Esophagus squamous epithelium (tissue), 5 donors: ENCODE measurements at regions not wholly inside any gene's neighbourhood (a gene's known extent, or its start where the extent isn't known, plus 50 kb on each side); places are given as distances from the start of the nearest gene placed in this dataset.
"Not testable (repeated sequence)": the region's sequence is repeated elsewhere in the genome, so short reads cannot be mapped to it uniquely, and the experiment has no call there.

ENCODE experiments used
- DNase-seq: peaks from one replicate; lab custom pipeline; 2025; lab: John Stamatoyannopoulos, UW
- H3K27ac ChIP-seq, 4 donors: fragments of 200-600 bp; sonication (generic); one replicate each; pipeline ENCODE4 v1.5.1; 2016 to 2019; ENCODE audit warnings: mild to moderate bottlenecking in 1 of 4
- H3K27me3 ChIP-seq, 4 donors: fragments of 200-600 bp; sonication (generic); 1 replicate in 3 of 4; 2 replicates in 1 of 4; pipeline versions ENCODE4 v1.5.1 to v1.6.0; 2017 to 2021; ENCODE audit warnings: antibody characterized with exemption in 1 of 4
- H3K36me3 ChIP-seq, 3 donors: fragments of 200-600 bp; sonication (generic); one replicate each; pipeline ENCODE4 v1.5.1; 2016 to 2019
- H3K4me1 ChIP-seq, 3 donors: fragments of 200-600 bp; sonication (generic); one replicate each; pipeline ENCODE4 v1.5.1; 2017 to 2019
- H3K4me3 ChIP-seq, 4 donors: fragments of 200-600 bp; sonication (generic); 1 replicate in 3 of 4; 2 replicates in 1 of 4; pipeline ENCODE4 v1.5.1; 2016 to 2019; ENCODE audit warnings: mild to moderate bottlenecking in 2 of 4, moderate library complexity in 1 of 4
- H3K9me3 ChIP-seq, 3 donors: fragments of 200-600 bp; sonication (generic); one replicate each; pipeline ENCODE4 v1.5.1; 2016 to 2019
- CTCF ChIP-seq, 6 experiments: fragments of 450-650 bp in 4 of 6; fragments of 200-600 bp in 2 of 6; sonication (generic) in 2 of 6; IDR thresholded peaks; one replicate each; pipeline ENCODE4 v1.5.1; 2016 to 2019; ENCODE audit warnings: antibody characterized with exemption in 6 of 6, mild to moderate bottlenecking in 4 of 6, moderate library complexity in 4 of 6
- POLR2A ChIP-seq, 4 donors: fragments of 450-650 bp; IDR thresholded peaks; one replicate each; pipeline ENCODE4 v1.6.1; 2017; ENCODE audit warnings: antibody characterized with exemption in 4 of 4, mild to moderate bottlenecking in 4 of 4, moderate library complexity in 3 of 4
- WGBS, 2 donors: methylation state at CpG; one replicate each; pipeline ENCODE4 v1.1.5; 2018; 5-methylcytosine and 5-hydroxymethylcytosine counted together
- intact Hi-C: fragments of 100-400 bp; cut with DNase I; formaldehyde crosslinking; loops from one replicate; pipeline ENCODE4 v1.15.0; 2022
- donor health status: DM: yes; HTN: yes; CAD: no.

- no peak for TF ChIP-seq POLR2A (IDR thresholded peaks at IDR 0.05)
- TF ChIP-seq CTCF (IDR thresholded peaks at IDR 0.05), result no peak
- DNase-seq, result no peak
- intact Hi-C loops, result no loop called here
- H3K4me3 ChIP-seq, result no peak overlapping the region
- no peaks in the 10 kb centered on the region for H3K36me3 ChIP-seq
- no peaks in the 10 kb centered on the region for H3K27me3 ChIP-seq
- 42 to 44% methylated on average over 1 of the region's 1 CpG for WGBS, 2 donors
- H3K9me3 ChIP-seq, result no peaks in the 10 kb centered on the region
- no peak overlapping the region for H3K27ac ChIP-seq
- H3K4me1 ChIP-seq, result no peaks in the 10 kb centered on the region
Measured at GRCh38 chr2:228359473-228359872, 178.0 kb upstream of the SPHKAP start.

DNA sequence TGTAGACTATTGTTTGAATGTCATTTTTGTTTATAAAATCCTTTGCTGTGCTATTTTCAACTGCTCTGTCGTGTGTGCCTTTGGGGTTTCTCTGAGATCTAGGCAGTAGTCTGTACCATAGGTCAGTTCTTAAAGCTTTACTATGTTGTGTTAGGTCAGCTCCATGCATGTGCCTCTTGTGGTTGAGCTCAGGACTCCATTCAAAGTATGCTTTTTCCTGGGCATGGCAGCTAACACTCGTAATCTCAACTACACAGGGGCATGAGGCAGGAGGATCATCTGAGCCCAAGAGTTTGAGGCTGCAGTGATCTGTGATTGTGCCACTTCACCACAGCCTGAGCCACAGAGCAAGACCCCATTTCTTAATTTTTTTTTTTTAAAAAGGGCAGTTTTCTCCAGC, 174.4 kb upstream of the SPHKAP start:
- no peak overlapping the region for H3K27ac ChIP-seq
- H3K4me3 ChIP-seq, result no peak overlapping the region
- 27 to 33% methylated on average over 2 of the region's 2 CpGs for WGBS, 2 donors
- intact Hi-C loops, result no loop called here
- no peaks in the 10 kb centered on the region for H3K27me3 ChIP-seq
- peaks cover 0 to 7% (median 0%) of the 10 kb centered on the region in 3 donors for H3K9me3 ChIP-seq
- no peaks in the 10 kb centered on the region for H3K36me3 ChIP-seq
- TF ChIP-seq POLR2A (IDR thresholded peaks at IDR 0.05), result no peak
- TF ChIP-seq CTCF (IDR thresholded peaks at IDR 0.05), result no peak
- H3K4me1 ChIP-seq, result no peaks in the 10 kb centered on the region
- DNase-seq, result no peak

GRCh38 chr2:228352980-228353379, 171.5 kb upstream of the SPHKAP start:
- DNase-seq, H3K4me1 ChIP-seq, H3K4me3 ChIP-seq, H3K27me3 ChIP-seq, H3K9me3 ChIP-seq, intact Hi-C loops, H3K27ac ChIP-seq, H3K36me3 ChIP-seq: not testable (repeated sequence)
- WGBS, 2 donors, result 87 to 90% methylated on average over 9 to 12 of the region's 12 CpGs

- Histone ChIP-seq H3K27ac (no peak overlapping the region), H3K4me3 (no peak overlapping the region), H3K27me3 (no peaks in the 10 kb centered on the region), H3K4me1 (no peaks in the 10 kb centered on the region), H3K9me3 (peaks cover 0 to 7% (median 0%) of the 10 kb centered on the region in 3 donors), H3K36me3 (no peaks in the 10 kb centered on the region)
- intact Hi-C loops, result no loop called here
- TF ChIP-seq POLR2A (IDR thresholded peaks at IDR 0.05) (no peak), CTCF (IDR thresholded peaks at IDR 0.05) (no peak)
- no peak for DNase-seq
- WGBS, 2 donors, result 0 to 30% methylated on average over 1 of the region's 1 CpG
Measured at GRCh38 chr2:228352048-228352447, 170.6 kb upstream of the SPHKAP start.

DNA sequence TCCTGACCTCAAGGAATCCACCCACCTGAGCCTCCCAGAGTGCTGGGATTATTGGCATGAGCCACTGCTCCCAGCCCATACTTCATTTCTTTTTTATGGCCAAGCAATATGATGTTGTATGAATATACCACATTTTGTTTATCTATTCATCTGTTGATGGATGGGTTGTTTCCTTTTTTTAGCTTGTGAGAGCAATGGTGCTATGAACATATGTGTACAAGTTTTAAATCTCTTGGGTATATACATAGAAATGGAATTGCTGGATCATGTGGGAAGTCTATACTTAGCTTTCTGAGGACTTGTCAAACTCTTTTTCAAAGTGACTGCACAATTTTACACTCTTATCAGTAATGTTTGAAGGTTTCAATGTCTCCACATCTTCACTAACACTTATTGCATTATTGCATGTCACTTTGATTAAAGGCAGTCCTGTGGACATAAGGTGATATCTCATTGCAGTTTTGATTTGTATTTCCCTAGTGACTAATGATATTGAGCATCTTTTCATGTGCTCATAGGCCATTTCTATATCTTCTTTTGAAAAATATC, 167.1 kb upstream of the SPHKAP start:
- H3K36me3 ChIP-seq, result no peaks in the 10 kb centered on the region
- H3K9me3 ChIP-seq, result peaks cover 0 to 7% (median 0%) of the 10 kb centered on the region in 3 donors
- intact Hi-C loops, result no loop called here
- H3K4me3 ChIP-seq, result no peak overlapping the region
- TF ChIP-seq CTCF (IDR thresholded peaks at IDR 0.05) (no peak), POLR2A (IDR thresholded peaks at IDR 0.05) (no peak)
- no peak overlapping the region for H3K27ac ChIP-seq
- no peaks in the 10 kb centered on the region for H3K4me1 ChIP-seq
- no peaks in the 10 kb centered on the region for H3K27me3 ChIP-seq
- no peak for DNase-seq

DNA sequence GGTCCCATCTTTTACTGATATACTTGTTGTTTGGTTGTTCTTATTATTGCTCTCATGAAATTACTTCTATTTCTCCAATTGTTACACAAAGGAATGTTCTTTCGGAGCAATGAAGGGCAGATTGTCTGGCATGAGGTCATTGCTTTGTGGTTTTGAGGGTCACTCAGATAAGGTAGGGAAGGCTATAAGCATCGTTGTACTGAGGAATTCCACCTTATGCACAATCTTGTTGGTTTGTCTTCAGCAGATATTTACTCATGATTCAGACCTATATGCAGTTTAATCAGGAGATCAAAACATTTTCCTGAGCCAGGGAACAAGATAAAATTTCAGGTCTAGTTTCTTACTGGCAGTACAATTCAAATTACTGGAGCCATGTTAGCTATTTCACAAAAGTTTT, 163.0 kb upstream of the SPHKAP start:
- peaks cover 0 to 7% (median 0%) of the 10 kb centered on the region in 3 donors for H3K9me3 ChIP-seq
- TF ChIP-seq POLR2A (IDR thresholded peaks at IDR 0.05) (no peak), CTCF (IDR thresholded peaks at IDR 0.05) (no peak)
- intact Hi-C loops, result no loop called here
- no peaks in the 10 kb centered on the region for H3K27me3 ChIP-seq
- no peaks in the 10 kb centered on the region for H3K4me1 ChIP-seq
- 62 to 75% methylated on average over 2 of the region's 2 CpGs for WGBS, 2 donors
- H3K27ac ChIP-seq, result no peak overlapping the region
- DNase-seq, result no peak
- no peaks in the 10 kb centered on the region for H3K36me3 ChIP-seq
- H3K4me3 ChIP-seq, result no peak overlapping the region
